ELR (cell line): ENCODE measurements at regions not wholly inside any gene's neighbourhood (a gene's known extent, or its start where the extent isn't known, plus 50 kb on each side); places are given as distances from the start of the nearest gene placed in this dataset.
A peak's percentile ranks its signal among the peaks of the same experiment; 100 is the strongest.

Experiments
- DNase-seq: peaks from one replicate; pipeline ENCODE4 v3.0.0-alpha.2; 2015; ENCODE audit warnings: low read depth

GRCh38 chr2:6474161-6475140 is 391.3 kb downstream of the CMPK2 start:
- no peak for DNase-seq

DNA sequence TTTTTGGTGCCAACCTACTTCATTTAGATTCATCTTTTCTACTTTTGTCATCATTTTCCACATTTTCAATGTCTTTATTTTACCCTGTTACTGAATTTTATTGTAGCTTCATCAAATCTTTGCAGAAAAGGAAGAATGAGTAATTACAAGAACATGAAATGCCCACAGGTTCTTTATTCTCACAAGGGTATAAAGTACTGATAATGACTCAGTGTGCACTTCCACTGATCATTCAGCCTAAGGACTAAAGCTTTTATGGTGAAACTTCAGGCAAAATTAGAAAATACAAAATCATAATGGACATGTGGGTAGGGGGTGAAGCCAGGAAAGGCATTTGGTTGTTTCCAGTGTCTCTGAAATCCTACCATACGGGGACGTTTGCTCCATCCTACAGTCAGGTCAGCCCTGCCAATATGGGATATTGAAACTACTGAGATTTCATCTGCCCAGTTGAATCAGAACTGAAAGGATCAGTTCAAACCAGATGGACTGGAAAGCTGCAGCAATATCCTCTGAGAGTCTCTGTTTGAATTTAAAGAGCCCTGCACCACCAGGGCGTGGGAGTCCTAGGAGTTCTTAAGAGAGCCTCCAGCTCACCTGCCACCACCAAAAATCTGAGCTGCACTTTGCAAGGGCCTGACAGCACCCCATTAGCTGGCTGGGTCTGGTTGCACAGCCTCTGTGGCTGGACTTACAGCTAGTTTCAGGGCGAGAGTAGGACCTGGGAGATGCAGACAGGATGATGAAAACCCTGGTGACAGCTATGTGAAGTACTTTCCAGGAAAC is 390.4 kb downstream of the CMPK2 start:
- DNase-seq: no peak

GRCh38 chr2:6480514-6480913 is 385.2 kb downstream of the CMPK2 start:
- DNase-seq: no peak

DNA sequence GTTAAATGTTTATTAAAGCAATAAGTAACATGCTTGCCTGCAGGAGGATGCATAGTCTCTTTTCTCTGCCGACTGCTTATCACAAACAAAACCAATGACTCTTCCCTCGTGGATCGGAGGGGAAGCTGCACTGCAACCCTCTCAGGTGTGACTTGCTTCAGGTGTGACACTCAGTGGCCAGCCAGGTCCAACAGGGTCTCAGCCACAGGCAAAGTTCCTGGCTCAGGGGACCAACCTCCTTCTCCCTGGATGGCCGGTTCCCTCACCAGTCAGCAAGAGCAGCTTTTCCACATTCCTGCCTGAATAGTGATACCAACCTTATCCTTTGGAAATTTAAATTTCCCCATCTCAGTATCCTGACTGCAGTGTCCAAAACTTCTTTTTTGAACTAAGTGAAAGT is 383.5 kb downstream of the CMPK2 start:
- no peak for DNase-seq

DNA sequence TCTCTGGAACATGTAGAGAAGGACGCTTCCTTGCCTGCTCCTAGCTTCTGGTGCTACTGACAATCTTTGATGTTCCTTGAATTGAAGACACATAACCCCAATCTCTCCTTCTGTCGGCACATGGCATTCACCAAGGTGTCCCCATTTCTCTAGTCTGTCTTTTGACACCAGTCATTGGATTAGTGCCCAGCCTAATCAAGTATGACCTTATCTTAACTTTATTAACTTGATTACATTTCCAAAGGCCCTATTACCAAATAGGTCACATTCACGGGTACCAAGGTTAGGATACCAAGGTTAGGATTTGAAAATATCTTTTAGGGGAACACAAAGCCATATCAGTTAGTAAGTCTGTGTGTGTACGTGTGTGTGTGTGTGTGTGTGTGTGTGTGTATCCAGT is 377.9 kb downstream of the CMPK2 start:
- no peak for DNase-seq

GRCh38 chr2:6492573-6492972 is 373.1 kb downstream of the CMPK2 start:
- DNase-seq: no peak

GRCh38 chr2:6493266-6493665 is 372.4 kb downstream of the CMPK2 start:
- DNase-seq: no peak

GRCh38 chr2:6493669-6494068 is 372.0 kb downstream of the CMPK2 start:
- DNase-seq: no peak

DNA sequence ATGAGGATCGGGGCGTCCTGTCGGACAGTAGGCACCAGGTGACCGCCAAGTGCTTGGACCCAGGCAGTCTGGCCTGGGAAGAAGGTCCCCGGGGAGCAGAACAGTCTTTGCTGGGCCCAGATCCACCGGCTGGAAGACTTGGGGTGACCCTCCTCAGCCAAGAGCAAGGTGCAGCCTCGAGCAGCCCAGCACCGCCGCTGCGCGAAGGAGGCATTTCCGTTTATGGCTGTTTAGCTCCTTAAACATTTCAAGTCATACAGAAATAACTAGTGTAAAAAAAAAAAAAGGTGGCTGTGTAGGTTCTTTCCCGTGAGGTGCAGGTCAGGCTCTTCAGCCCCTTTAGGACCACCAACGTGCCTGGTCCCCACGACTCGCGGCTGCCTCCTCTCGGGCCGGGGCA is 370.2 kb downstream of the CMPK2 start:
- no peak for DNase-seq

DNA sequence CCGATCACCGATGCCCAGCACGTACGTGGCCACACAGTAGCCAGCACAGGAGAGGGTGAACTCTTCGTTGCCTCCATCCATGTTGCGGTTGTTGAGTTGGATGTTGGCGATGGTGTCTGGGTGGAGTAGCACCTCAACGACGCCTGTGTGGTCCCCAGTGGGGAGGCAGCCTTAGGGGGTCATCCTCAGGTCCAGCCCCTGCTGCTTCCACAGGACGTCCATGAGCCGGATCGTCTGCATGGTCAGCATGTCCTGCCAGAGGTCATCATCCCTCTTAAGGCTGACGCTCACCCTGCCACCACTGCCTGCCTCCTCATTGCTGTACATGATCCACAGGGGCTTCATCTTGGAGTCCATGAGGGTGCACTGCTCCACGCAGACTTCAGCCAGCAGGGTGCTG is 369.3 kb downstream of the CMPK2 start:
- no peak for DNase-seq

DNA sequence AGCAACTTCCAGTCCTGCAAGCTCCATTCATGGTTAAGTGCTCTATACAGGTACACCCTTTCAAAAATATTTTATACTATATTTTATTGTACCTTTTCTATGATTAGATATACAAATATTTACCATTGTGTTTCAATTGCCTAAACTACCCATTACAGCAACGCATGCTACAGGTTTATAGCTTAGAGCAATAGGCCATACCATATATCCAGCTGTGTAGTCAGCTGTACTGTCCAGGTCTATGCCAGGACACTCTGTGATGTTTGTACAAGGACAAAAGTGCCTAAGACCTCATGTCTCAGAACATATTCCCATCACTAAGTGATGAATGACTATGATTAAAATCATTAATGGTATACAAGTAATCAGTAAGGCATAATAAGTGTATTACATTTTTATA is 368.7 kb downstream of the CMPK2 start:
- no peak for DNase-seq

DNA sequence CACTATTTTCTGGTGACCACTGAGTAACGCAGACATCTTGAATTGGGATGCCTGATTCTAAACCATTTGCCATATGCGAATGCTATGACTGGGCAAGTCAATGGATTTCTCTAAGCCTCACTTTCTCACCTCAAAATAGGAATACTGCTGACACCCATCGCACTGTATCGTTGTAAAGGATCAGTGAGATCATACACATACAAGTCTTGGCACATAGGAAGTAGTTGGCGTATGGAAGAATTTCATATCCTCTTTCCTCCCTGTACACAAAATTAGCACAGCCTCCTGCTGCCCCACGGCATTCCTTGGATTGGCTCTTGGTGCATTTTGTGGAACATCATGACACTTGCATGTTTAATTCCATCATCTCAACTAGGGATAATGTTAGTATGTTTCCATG is 366.9 kb downstream of the CMPK2 start:
- DNase-seq: no peak

GRCh38 chr2:6499691-6500090 is 366.0 kb downstream of the CMPK2 start:
- no peak for DNase-seq

GRCh38 chr2:6506361-6506794 is 359.3 kb downstream of the CMPK2 start:
- DNase-seq: peak; percentile 61

DNA sequence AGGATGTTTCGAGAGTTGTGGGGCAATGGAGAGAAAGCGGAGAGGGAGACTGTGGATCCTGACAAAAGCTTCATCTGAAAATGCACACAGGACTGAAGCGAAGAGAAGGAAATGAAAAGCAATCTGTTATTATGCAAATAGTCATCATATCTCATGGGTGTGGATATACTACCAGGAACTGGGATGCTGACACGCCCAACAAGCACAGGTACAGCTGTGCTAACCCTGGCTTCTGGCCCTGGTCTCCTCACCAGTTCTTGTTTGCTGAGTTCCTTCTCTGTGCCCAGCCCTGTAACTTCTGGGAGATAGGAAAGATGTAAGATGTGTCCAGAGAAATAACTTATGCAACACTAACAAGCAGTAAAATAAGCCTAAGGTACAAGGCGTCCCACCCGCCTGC is 358.8 kb downstream of the CMPK2 start:
- no peak for DNase-seq

DNA sequence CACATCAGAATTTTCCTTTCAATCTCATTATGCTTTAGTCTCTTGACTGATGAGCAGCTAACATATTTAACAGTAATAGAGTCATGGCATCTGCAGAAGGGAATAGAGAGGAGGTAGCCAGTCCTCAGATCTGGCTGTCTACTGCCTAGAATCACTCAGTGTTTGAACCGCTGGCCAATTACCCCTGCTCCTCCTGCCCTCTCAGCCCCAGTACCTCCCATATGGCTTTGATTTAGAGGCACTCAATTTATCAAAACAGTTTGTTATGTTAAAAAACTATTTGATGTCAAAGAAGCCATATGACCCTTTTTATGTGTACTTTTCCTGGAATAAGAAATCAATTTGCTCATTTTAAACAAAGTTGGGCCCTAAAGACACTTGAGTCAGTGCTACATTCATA is 355.2 kb downstream of the CMPK2 start:
- DNase-seq: no peak

DNA sequence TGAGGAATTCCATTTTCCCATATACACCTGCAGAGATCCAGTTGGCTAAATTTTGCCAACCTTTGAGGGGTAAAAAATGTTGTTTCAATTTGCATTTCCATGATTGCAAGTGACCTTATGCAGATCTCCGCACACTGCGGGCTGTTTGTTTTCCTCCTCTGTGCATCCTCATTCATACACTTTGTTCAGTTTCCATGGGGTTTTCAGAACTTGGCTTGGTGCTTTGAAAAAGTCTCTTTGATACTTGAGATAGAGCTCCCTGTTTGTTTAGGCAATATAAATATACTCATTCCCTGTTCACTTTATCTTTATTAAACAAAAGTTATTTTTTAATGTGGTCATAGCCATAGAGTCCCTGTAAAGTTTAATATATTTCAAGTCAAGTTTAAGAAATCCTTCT is 353.1 kb downstream of the CMPK2 start:
- DNase-seq: no peak

- DNase-seq: no peak
Observed at GRCh38 chr2:6516674-6517073, 349.0 kb downstream of the CMPK2 start.

GRCh38 chr2:6518361-6518760 is 347.3 kb downstream of the CMPK2 start:
- no peak for DNase-seq

- DNase-seq: no peak
Observed at GRCh38 chr2:6523476-6523875, 342.2 kb downstream of the CMPK2 start.

DNA sequence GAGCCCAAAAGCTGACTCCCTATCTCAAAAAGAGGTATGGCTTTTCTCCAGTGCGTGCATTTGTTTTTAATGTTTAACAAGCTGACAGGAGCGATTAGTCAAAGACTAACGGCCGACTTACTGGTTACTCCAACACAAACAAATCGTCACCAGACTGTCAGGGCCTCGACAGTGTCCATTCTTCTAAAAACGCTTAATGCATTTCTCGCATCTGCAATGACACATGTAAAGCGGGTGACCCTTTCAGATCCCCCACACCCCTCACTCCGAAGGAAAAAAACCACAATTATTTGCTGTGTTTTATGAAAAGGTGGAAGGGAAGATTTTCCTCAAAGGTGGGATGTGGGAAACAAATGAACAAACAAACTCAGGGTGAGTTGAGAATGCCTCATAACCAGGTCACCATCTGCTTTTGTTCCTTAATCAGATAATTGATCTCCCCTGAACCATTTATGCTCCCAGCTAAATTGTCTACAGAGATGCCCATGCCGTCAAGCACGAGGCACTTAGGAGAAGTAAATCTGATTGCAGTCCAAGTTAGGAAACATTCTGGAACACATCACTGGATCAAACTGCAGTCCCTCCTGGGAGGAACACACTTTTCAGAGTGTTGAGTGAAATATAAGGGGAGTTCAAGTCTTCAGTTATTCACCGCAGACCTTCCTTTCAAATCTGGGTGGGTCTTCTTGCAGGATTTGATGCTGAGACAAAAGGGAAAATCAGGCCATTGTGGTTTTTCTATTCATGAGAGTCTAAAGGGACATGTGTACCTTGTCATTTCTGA is 340.8 kb downstream of the CMPK2 start:
- no peak for DNase-seq

GRCh38 chr2:6525475-6525964 is 340.2 kb downstream of the CMPK2 start:
- DNase-seq: no peak
